ENCODE measurements at regions not wholly inside any gene's neighbourhood (a gene's known extent, or its start where the extent isn't known, plus 50 kb on each side); places are given as distances from the start of the nearest gene placed in this dataset.

DNA sequence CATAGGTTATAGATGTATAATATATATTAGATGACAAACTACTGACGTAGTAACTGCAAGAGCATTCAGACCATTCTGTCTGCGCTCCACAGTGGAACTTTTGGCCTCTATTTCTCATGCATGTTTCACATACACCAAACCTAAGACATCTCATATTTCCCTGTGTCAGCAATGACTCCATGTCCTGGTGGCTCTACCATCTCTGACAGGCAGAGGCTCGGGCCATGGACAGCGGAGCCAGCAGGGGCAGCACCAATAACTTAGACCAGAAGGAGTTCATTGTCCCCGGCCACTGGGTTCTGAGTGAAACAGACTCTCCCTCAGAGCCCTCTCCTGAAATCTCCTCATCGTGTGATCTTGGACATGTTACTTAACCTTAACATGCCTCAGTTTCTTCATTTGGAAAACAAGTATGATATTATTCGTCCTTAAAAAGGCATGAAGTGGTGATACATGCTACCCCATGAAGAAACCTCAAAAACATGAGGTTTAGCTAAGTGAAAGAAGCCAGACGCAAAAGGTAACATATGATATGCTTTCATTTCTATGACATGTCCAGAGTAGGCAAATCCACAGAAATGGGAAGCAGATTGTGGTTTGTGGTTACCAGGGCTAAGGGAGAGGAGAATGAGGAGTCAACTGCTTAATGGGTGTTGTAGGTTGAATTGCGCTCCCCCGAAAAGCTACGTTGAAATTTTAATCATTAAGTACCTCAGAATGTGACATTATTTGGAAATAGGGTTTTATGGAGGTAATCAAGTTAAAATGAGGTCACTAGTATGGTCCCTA is 564.0 kb upstream of the JARID2 start:
- no peaks in the 10 kb centered on the region for H3F3A ChIP-seq (ENCODE audit: insufficient read depth)
- no peak overlapping the region for H3K27ac ChIP-seq (ENCODE audit: low read depth, low read length)
- 0 out of 2 replicates have a peak, but pooled peaks cover 6% of the 10 kb centered on the region for H3K27me3 ChIP-seq (ENCODE audit: low read length)
- H3K79me2 ChIP-seq (ENCODE audit: insufficient read depth, low read length), result no peaks in the 10 kb centered on the region
- H4K20me1 ChIP-seq (ENCODE audit: low read depth, low read length), result no peaks in the 10 kb centered on the region
- no peak overlapping the region for H2AFZ ChIP-seq (ENCODE audit: low read depth, low read length, severe bottlenecking)
- no peak overlapping the region for H3K9ac ChIP-seq (ENCODE audit: low read length)
- no peak for TF ChIP-seq EZH2phosphoT487 (conservative IDR thresholded peaks at IDR 0.05; ENCODE audit: low read length)
- TF ChIP-seq, protein P1, sequence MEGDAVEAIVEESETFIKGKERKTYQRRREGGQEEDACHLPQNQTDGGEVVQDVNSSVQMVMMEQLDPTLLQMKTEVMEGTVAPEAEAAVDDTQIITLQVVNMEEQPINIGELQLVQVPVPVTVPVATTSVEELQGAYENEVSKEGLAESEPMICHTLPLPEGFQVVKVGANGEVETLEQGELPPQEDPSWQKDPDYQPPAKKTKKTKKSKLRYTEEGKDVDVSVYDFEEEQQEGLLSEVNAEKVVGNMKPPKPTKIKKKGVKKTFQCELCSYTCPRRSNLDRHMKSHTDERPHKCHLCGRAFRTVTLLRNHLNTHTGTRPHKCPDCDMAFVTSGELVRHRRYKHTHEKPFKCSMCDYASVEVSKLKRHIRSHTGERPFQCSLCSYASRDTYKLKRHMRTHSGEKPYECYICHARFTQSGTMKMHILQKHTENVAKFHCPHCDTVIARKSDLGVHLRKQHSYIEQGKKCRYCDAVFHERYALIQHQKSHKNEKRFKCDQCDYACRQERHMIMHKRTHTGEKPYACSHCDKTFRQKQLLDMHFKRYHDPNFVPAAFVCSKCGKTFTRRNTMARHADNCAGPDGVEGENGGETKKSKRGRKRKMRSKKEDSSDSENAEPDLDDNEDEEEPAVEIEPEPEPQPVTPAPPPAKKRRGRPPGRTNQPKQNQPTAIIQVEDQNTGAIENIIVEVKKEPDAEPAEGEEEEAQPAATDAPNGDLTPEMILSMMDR (IDR thresholded peaks at IDR 0.05; ENCODE audit: insufficient read depth, low read length, poor library complexity, severe bottlenecking), result no peak
- no peaks in the 10 kb centered on the region for H3K9me3 ChIP-seq (ENCODE audit: insufficient read depth, low read length)
- H3K4me3 ChIP-seq (ENCODE audit: insufficient read depth, low read length, poor library complexity, severe bottlenecking), result no peak overlapping the region
- no peaks in the 10 kb centered on the region for H3K36me3 ChIP-seq (ENCODE audit: low read length)
- H3K4me2 ChIP-seq (ENCODE audit: low read depth, low read length, poor library complexity, severe bottlenecking), result no peak overlapping the region
- no peaks in the 10 kb centered on the region for H3K9me2 ChIP-seq (replicated peaks; ENCODE audit: insufficient read depth, low read length)

DNA sequence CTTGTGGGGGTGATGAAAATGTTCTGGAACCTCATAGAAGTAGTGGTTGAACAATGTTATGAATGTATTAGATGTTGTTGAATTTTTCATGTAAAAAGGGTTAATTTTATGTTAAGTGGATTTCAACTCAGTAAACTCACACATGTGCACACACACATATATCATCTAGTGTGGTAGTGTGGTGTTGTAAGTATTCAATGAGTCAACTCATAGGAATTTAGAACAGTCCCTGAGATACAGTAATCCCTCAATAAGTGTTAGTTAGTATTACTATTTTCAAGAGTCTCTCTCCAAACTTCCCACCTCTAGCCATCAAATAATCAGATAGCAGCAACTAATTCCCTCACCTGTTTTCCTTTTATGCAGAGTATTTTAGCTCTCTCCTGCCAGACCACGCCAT is 563.1 kb upstream of the JARID2 start:
- H3F3A ChIP-seq (ENCODE audit: insufficient read depth), result no peaks in the 10 kb centered on the region
- no peaks in the 10 kb centered on the region for H4K20me1 ChIP-seq (ENCODE audit: low read depth, low read length)
- H3K27ac ChIP-seq (ENCODE audit: low read depth, low read length), result no peak overlapping the region
- TF ChIP-seq, protein P1 (IDR thresholded peaks at IDR 0.05; ENCODE audit: insufficient read depth, low read length, poor library complexity, severe bottlenecking), result no peak
- no peak for TF ChIP-seq EZH2phosphoT487 (conservative IDR thresholded peaks at IDR 0.05; ENCODE audit: low read length)
- H3K9me2 ChIP-seq (replicated peaks; ENCODE audit: insufficient read depth, low read length), result no peaks in the 10 kb centered on the region
- no peak overlapping the region for H3K9ac ChIP-seq (ENCODE audit: low read length)
- no peak overlapping the region for H2AFZ ChIP-seq (ENCODE audit: low read depth, low read length, severe bottlenecking)
- 0 out of 2 replicates have a peak, but pooled peaks cover 6% of the 10 kb centered on the region for H3K27me3 ChIP-seq (ENCODE audit: low read length)
- H3K4me3 ChIP-seq (ENCODE audit: insufficient read depth, low read length, poor library complexity, severe bottlenecking), result no peak overlapping the region
- H3K4me2 ChIP-seq (ENCODE audit: low read depth, low read length, poor library complexity, severe bottlenecking), result no peak overlapping the region
- H3K79me2 ChIP-seq (ENCODE audit: insufficient read depth, low read length), result no peaks in the 10 kb centered on the region
- no peaks in the 10 kb centered on the region for H3K36me3 ChIP-seq (ENCODE audit: low read length)
- H3K9me3 ChIP-seq (ENCODE audit: insufficient read depth, low read length), result no peaks in the 10 kb centered on the region

DNA sequence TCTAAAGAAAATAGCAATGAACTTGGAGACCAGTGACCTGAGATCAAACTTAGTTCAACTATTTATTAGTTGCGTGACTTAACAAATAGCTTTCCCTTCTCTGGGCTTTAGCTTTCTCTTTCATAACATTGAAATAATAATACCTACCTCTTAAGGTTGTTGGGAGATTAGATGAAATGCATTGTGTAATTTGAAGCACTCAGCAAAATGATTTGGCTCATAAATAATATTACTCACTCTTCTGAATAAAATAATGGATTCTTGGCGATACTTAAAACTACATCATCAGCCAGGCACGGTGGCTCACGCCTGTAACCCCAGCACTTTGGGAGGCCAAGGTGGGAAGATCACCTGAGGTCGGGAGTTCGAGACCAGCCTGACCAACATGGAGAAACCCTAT is 556.2 kb upstream of the JARID2 start:
- no peak overlapping the region for H2AFZ ChIP-seq (ENCODE audit: low read depth, low read length, severe bottlenecking)
- H3K9me3 ChIP-seq (ENCODE audit: insufficient read depth, low read length), result no peaks in the 10 kb centered on the region
- no peak overlapping the region for H3K4me2 ChIP-seq (ENCODE audit: low read depth, low read length, poor library complexity, severe bottlenecking)
- H4K20me1 ChIP-seq (ENCODE audit: low read depth, low read length), result no peaks in the 10 kb centered on the region; the same call in 1 of the 2 replicates
- no peak overlapping the region for H3K9ac ChIP-seq (ENCODE audit: low read length)
- no peak for TF ChIP-seq EZH2phosphoT487 (conservative IDR thresholded peaks at IDR 0.05; ENCODE audit: low read length)
- TF ChIP-seq, protein P1 (IDR thresholded peaks at IDR 0.05; ENCODE audit: insufficient read depth, low read length, poor library complexity, severe bottlenecking), result no peak
- H3F3A ChIP-seq (ENCODE audit: insufficient read depth), result 0 out of 2 replicates have a peak, but pooled peaks cover 9% of the 10 kb centered on the region
- no peak overlapping the region for H3K27ac ChIP-seq (ENCODE audit: low read depth, low read length)
- no peak overlapping the region for H3K4me3 ChIP-seq (ENCODE audit: insufficient read depth, low read length, poor library complexity, severe bottlenecking)
- no peaks in the 10 kb centered on the region for H3K36me3 ChIP-seq (ENCODE audit: low read length)
- no peaks in the 10 kb centered on the region for H3K79me2 ChIP-seq (ENCODE audit: insufficient read depth, low read length)
- no peaks in the 10 kb centered on the region for H3K9me2 ChIP-seq (replicated peaks; ENCODE audit: insufficient read depth, low read length)
- H3K27me3 ChIP-seq (ENCODE audit: low read length), result no peaks in the 10 kb centered on the region
